ENCODE measurements at regions not wholly inside any gene's neighbourhood (a gene's known extent, or its start where the extent isn't known, plus 50 kb on each side); places are given as distances from the start of the nearest gene placed in this dataset.
"Not testable (repeated sequence)": the region's sequence is repeated elsewhere in the genome, so short reads cannot be mapped to it uniquely, and the experiment has no call there.

DNA sequence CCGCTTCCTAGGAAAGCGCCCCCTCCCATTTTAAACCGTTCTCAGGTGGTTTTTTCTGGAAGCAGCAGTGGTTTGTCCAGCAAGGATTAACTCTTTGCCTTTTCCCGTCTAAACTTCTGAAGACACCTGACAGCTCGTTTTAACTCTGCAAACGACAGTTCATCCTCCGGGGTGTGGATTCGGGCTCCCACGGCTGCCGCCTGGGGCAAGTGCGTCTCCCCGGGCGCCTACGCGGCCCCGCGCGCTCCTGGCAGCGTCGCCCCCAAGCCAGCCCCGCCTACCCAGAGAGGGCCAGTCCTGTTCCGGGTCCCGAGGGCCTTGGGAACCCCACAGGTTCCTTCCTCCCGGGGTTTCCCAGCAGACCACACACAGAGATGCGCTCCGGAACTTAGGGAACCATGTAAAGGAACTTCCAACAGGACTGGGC lies 54.4 kb downstream of the PRR18 start:
- DNase-seq: no peak

DNA sequence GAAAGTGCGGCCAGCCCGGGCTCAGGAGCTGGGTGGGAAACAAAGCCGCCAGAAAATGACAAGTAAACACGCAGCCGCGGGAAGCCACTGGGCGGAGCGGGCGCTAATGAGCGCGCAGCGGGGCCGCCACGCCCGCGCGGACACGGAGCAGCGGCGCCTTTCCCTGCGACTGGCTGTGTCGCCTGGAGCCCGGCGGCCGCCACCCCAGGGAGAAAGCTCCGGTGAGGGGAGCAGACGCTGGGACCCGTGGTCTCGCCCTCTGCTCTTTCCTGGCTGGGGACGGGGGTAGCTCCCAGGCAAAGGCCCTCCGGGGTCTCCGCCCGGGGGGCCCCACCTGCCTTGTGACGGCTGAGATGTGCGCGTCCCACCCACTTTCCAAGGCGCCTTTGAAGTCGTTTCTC lies 54.9 kb downstream of the PRR18 start:
- peak in 1 of 2 experiments; percentile 17 for DNase-seq

DNA sequence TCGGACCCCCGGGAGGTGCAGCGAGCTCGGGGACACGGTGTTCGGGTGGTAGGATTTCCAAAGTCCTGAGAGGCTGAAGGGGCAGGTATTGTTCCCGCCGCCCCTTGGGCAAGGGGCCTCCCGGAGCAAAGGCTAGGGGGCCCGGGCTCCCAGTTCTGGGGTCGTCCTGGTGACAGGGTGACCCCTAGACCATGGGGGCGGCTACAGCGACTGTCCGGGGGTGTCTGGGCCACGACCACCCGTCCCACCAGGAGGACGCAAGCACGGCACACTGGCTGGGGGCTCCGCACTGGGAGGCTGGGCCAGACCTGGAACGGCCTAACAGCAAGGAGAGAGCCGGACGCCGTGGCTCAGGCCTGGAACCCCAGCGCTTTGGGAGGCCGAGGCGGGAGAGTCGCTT lies 55.6 kb downstream of the PRR18 start:
- DNase-seq: no peak

DNA sequence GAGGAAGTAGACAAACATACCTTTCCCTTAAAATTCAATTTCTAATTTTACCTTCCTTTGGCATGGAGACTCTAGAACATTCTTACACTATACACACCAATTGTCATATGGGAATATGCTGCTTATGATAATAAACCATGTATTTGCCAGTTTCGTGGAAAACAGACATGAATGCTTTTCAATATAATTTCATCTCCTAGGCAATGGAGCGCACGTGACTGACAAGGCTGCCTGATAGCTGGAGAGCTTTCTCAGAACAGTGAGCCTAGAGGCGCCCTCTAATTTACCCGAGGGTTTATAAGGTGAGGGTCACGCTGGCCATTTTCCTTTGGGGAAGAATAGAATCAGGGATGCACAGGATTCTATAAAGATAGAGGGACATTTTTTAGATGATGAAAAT lies 56.5 kb downstream of the PRR18 start:
- DNase-seq: no peak

DNA sequence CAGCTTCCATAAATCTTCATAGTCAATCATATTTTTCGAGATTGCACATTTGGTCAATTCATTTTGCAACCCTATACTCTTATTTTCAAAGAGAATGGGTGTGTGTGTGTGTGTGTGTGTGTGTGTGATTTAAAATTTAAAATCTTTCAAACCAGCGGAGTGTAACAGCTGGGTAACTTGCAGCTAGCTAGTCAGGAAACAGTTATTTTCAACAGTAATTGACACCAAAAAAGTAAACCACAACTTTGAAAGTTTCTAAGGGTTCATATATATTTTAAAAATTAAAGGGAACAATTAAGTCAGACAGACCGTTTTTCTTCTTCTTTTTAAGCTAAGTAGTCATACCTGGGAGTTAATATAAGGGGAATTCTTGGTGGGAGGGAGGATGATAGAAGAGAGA lies 57.0 kb downstream of the PRR18 start:
- no peak for DNase-seq

DNA sequence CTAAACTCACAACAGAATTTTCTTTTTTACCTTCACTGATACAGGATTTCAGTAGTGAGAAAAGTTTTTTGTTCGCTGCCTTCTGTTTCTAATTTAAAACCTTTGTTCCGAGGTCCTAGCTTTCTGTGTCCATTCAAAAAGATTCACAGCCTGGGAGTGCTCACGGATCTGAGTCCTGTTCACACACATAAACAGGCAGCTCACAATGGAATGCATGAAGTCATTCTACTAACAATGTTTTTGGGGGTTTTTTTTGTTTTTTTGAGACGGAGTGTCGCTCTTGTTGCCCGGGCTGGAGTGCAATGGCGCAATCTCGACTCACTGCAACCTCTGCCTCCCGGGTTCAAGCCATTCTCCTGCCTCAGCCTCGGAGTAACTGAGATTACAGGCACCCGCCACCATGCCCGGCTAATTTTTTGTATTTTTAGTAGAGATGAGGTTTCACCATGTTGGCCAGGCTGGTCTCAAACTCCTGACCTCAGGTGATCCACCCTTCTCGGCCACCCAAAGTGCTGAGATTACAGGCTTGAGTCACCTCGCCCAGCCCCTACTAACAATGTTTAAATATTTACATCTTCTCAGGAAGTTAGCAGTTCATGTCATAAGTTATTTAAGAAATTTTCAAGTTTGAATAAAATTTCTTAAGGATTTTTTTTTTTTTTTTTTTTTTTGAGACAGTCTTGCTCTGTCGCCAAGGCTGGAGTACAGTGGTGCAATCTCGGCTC lies 59.0 kb downstream of the PRR18 start:
- not testable (repeated sequence) for DNase-seq

DNA sequence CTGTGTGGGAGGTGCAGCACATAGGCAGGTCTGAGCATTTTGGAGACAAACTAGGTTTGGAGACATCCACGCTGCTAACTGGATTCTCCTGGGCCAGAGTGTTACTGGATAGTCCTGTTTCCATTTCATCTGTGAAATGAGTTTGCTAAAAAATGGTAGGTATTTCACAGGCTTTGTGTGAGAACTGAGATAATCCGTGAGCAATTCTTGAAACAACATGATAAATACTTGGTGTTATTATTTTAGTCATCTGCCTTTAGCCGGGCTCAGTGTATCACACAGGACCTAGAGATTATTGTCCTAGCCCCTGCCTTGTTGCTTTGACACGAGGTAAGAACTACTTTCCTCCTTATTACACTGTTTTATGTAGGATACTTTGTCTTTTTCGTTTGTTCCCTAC lies 63.0 kb downstream of the PRR18 start:
- no peak for DNase-seq

DNA sequence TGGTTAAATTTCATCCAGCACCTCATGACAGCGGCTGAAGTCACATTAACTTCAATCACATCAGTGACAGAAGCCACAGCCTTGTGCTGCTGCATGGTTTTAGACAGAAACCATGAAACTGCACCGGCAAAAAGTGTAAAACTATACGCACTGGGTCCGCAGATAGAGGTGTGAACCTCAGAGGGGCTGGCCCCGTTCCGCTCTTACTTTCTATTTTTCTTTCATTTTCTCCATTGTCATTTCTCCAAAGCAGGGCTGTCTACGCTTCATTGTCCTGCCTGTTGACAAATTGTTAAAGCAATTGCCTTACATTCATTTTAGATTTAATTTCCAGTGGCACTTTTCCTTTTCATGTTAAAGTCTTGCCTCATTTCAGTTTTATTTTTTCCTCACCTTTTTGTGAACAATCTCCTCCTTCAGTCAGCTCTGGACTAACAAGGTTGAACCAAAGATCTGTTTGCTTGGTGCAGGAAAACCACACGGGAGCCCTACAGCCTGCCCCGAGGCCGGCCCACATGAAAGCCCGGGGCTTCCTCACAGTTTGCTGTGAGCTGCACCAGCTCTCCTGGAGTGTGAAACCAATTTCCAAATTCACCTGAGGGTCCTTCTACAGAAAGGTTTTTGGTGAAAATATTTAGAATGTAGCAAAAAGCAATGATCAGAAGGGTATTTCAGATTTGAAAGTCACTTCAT lies 63.7 kb downstream of the PRR18 start:
- DNase-seq: no peak

DNA sequence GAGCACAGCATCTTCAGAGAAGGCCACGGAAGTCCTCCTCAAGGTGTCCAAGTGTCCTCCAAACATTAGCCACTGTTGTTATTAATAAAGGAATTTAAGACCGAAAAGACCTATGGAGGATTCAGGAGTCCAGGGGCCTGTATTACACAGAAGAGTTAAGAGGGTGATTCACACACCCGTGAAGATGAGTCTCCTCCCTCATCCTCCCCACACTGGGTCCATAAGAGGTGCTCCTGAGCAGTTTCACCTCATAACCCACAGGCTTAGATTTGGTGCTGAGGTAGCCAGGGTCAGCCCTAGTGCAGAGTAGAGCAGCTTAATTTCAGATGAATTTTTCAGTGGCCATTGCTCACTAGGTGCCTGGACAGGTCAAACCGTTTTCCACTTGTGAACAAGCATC lies 65.3 kb downstream of the PRR18 start:
- no peak for DNase-seq

DNA sequence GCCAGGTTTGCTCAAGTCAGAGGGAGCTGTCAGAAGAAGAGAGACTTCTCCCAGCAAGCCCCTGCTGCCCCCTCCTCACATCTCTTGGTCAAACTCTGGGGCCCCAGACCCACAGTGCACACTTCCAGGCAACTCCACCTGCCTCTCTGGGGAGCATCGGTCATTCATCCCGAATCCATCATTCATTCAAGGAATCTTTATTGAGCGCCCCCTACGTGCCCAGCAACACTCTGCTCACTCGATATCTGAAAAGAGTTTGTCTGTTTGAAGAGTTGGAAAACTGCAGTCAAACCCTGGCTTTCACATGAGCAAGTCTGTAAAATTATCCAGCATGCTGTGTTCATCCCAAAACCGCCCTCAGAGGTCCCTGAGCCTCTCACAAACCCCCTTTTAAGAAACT lies 66.2 kb downstream of the PRR18 start:
- no peak for DNase-seq

DNA sequence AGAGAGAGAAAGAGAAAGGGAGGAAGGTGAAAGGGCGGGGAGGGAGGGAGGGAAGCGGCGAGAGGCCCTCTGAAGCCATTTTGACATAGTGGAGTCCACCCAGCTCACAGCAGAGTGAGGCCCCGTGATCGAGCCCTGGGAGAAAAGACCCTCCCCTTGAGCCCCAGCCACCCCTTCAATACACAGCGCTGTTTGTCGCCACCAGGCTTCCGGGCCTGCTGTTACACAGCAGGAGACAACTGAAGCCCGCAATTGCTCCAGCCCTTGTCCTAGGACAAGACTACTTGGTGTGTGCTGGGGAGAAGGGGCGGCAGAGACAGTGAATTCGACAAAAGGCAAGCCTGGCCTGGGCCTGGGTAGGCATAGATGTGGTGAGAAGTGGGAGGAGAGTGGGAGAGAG lies 67.3 kb downstream of the PRR18 start:
- DNase-seq: no peak

DNA sequence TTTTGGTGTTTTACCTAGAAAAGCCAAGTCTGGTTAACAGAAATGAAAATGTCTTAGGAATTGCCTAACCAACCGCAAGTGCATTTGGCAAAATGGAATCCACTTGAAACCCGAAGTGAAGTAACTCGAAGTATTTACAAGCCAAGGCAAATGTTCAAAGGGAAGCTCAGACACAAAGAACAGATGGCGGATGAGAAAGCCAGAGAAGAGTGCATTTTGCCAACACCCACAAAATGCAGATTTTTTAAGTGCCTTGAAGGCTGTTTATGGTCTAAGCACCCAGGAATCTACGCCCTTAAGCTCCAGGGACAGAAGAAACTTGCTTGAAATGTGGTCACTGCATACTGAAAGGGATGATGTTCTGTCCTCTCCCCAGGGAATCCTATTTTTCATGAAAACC lies 70.0 kb upstream of the TBXT start:
- DNase-seq: no peak

DNA sequence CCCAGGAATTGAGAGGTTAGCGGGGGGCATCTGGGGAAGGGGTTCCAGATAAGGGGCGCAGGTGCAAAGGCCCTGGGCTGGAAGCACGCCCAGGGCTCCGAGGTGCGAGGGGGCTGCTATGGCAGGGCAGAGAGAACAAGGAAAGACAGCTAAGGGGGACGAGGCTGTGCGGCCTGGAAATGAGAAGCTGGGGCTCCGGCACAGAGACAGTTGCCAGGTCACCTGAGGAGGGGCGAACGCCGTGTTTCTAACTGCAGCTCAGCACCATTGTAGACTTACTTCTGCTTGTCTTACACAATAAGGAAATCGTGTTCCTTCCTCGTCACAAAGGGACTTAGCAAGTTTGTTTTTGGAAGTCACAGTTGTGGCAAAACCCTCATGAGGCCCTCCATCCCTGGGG lies 68.9 kb upstream of the TBXT start:
- peak; percentile 61 to 65 for DNase-seq

DNA sequence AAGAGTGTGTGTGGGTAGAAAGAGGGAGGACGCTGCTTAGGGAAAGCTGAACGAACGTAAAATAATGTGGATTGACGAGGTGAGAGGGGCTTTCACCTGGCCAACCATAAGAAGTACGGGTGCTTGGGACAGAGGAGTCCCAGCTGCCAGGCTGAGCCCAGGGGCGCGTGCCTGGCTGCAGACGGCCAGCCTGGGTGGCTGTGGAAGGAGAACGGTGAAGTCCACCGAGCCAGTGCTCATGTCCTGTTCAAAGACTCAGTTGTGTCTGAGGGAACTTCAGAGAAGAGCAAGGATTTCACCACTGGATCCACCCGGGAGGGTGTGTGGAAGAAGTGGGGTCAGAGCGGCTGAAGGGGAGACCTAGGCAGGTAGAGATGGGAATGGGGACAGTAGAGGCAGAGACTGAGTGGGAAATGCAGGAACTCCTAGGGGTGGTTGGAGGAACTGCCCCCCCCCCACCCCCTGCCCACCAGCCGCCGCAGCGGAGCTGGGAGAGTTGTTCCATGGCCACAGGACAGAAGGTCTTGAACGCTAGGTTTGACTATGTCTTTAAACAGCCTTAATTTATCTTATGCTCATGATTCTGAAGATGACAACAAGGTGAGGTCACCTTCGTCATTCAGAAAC lies 68.1 kb upstream of the TBXT start:
- DNase-seq: no peak

DNA sequence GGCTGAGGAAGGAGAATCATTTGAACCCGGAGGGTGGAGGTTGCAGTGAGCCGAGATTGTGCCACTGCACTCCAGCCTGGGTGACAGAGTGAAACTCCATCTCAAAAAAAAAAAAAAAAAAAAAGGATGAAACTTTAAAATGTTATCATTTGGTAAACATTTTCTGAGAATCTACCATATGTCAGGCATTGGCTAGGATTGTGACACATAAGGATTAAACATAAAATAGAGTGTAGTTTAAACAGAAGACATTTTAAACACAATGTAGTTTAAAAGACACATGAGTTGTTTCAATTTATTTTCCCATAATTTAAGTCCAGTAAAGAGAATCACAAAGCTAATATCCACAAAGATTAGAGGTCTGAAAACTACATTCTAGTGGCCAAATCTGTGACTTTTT lies 63.5 kb upstream of the TBXT start:
- not testable (repeated sequence) for DNase-seq

DNA sequence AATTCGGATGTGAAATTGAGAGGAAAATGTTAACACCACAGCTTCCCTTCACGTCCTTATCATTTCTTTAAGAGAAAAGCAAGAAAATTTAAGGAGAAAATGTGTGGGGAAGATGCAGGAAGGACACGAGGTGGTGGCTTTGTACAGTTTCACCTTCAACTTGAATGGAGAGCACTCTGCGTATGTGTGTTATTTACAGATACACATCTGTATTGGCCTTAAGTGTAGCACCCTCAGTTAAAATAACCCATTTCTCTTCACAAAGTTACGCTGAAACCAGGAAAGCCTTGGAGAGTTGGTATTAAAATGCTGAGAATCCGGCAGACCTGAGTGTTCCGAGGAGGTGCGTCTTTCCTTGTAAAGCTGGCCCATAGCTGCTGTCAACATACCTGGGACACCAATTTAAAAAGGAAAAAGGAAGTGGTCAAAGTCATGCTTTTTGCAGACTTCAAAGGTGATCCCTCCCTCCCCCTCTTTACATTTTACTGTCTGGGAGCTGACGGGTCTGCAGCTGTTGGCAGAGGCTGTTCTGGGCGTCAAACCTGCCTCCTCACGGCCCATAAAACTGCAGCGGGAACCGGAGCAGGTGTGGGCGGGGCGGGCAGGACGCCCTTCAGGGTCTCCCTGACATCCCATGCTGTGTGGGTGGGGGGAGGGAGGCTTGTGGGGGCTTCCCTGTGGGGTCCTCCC lies 61.3 kb upstream of the TBXT start:
- no peak for DNase-seq

DNA sequence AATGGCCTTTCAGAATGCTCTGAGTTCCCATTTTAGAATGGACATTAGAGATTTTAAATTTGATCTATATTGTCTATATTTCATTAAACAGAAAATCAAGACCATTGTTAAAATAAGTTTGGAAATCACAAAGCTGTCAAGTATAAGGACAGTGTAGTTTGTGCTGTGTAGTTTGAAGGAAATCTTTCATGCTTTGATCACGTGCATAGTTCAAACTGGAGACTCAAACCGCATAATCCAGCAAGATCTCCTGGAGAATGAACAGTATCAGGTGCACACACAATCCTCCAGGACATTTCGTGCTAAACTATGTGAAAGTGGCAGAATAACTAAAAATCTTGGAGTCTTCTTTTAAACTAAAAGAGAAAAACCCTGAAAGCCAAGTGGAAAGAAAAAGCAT lies 60.8 kb upstream of the TBXT start:
- DNase-seq: no peak

DNA sequence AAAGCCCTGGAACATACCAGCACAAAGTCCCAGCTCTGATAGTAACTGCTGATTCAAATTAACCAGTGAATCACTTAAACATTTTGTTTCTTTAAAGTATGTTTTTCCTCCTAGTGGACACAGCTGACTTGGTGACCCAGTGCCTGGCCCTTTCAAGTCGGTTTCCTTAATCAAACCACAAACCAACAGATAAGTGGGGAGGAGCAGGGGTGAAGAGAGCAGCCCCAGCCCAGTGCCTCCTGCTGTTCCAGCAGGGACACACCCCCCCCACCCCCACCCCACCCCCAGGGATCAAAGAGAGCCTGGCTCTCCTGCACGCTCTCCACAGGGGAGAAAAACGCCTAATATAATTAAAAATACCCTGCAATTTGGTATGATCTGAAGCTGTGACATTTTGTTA lies 55.4 kb upstream of the TBXT start:
- DNase-seq: no peak

DNA sequence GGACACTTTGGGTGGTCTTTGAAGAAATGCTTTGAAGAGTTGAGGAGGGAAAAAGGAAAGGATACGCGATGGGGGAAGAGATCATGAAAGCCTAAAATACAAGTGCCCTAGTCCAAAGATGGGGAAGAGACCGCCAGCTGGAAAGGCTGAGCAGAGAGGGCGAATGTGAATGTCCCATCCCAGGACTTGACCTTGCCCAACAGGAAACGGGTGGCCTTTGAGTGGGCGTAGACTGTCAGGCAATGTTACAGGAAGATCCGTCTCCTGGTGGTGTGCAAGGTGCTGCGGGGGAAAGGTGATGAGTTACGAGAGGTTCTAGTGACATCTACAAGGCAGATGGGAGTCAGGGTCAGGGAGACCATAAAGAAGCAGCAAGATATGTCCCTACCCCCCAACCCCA lies 55.0 kb upstream of the TBXT start:
- DNase-seq: no peak

DNA sequence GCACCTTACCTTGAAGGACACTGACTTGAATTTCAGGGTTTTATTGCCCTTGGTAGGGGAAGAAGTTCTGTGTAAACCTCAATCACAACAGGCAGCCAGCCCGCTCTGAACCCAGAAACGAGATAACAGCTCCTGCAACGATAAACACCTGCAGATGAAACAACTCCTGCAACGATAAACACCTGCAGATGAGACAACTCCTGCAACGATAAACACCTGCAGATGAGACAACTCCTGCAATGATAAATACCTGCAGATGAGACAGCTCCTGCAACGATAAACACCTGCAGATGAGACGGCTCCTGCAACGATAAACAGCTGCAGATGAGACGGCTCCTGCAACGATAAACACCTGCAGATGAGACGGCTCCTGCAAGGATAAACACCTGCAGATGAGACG lies 54.0 kb upstream of the TBXT start:
- no peak for DNase-seq

DNA sequence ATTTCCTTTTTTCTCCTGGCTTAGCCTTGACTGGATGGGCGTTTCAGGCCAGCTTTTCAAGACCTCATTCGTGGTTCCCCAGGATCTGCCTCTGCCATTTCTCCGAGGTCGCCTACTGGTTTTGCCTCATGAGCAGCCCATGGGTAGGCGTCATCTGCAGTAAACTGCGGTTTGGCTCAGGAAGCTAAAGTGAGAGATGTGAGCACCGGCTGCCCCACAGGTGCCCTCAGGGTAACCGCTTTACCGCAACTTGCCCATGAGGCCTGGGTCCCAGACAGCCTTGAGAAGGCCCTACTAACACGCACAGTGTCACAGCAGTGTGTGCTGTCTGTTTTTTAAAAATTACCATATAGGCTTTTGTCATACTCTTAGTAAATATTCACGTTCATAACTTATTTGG lies 53.4 kb upstream of the TBXT start:
- no peak for DNase-seq

Measured in AML-193 (cell line).